Activated naive CD4-positive, alpha-beta T cell treated with anti-CD3 and anti-CD28 coated beads, Interleukin-2, amount 50 U/mL, for 16 hours (primary cell): ENCODE measurements at regions not wholly inside any gene's neighbourhood (a gene's known extent, or its start where the extent isn't known, plus 50 kb on each side); places are given as distances from the start of the nearest gene placed in this dataset.
"Not testable (repeated sequence)": the region's sequence is repeated elsewhere in the genome, so short reads cannot be mapped to it uniquely, and the experiment has no call there.

Experiments used
- DNase-seq: peaks from one replicate; pipeline ENCODE4 v3.0.0-alpha.2; 2020

- DNase-seq, result no peak
Measured at GRCh38 chr11:33455867-33456463, 198.8 kb downstream of the HIPK3 start.

GRCh38 chr11:33454264-33454663 is 197.1 kb downstream of the HIPK3 start:
- DNase-seq, result no peak

- no peak for DNase-seq
Measured at GRCh38 chr11:33452836-33453624, 195.8 kb downstream of the HIPK3 start.

GRCh38 chr11:33451364-33451763 is 194.2 kb downstream of the HIPK3 start:
- DNase-seq, result no peak

- DNase-seq, result no peak
Measured at GRCh38 chr11:33449798-33450197, 192.6 kb downstream of the HIPK3 start.

- DNase-seq, result no peak
Measured at GRCh38 chr11:33448461-33449130, 191.4 kb downstream of the HIPK3 start.

GRCh38 chr11:33445761-33446161 is 188.6 kb downstream of the HIPK3 start:
- no peak for DNase-seq

- DNase-seq, result no peak
Measured at GRCh38 chr11:33444835-33445594, 187.8 kb downstream of the HIPK3 start.

GRCh38 chr11:33443684-33444083 is 186.5 kb downstream of the HIPK3 start:
- DNase-seq, result no peak

GRCh38 chr11:33438301-33438700 is 181.1 kb downstream of the HIPK3 start:
- no peak for DNase-seq

GRCh38 chr11:33437529-33437928 is 180.3 kb downstream of the HIPK3 start:
- no peak for DNase-seq

GRCh38 chr11:33435216-33435615 is 178.0 kb downstream of the HIPK3 start:
- no peak for DNase-seq

- no peak for DNase-seq
Measured at GRCh38 chr11:33434294-33434693, 177.1 kb downstream of the HIPK3 start.

GRCh38 chr11:33428435-33428834 is 171.3 kb downstream of the HIPK3 start:
- DNase-seq, result not testable (repeated sequence)

- DNase-seq, result no peak
Measured at GRCh38 chr11:33420959-33421566, 163.9 kb downstream of the HIPK3 start.

- DNase-seq, result no peak
Measured at GRCh38 chr11:33419924-33420323, 162.7 kb downstream of the HIPK3 start.

GRCh38 chr11:33417121-33417520 is 159.9 kb downstream of the HIPK3 start:
- DNase-seq, result no peak

- no peak for DNase-seq
Measured at GRCh38 chr11:33413301-33413700, 156.1 kb downstream of the HIPK3 start.

GRCh38 chr11:33412241-33412640 is 155.1 kb downstream of the HIPK3 start:
- DNase-seq, result no peak

GRCh38 chr11:33411751-33412150 is 154.6 kb downstream of the HIPK3 start:
- DNase-seq, result no peak

- no peak for DNase-seq
Measured at GRCh38 chr11:33410086-33410765, 153.0 kb downstream of the HIPK3 start.
